ENCODE measurements at regions not wholly inside any gene's neighbourhood (a gene's known extent, or its start where the extent isn't known, plus 50 kb on each side); places are given as distances from the start of the nearest gene placed in this dataset.
"Not testable (repeated sequence)": the region's sequence is repeated elsewhere in the genome, so short reads cannot be mapped to it uniquely, and the experiment has no call there.

GRCh38 chr3:150327678-150328653 is 80.1 kb upstream of the TSC22D2 start:
- FAIRE-seq: no peak

- no peak for FAIRE-seq
These were observed 83.3 kb upstream of the TSC22D2 start for GRCh38 chr3:150324788-150325187.

- no peak for FAIRE-seq
These were observed 83.9 kb upstream of the TSC22D2 start for GRCh38 chr3:150324245-150324644.

GRCh38 chr3:150323770-150324169 is 84.3 kb upstream of the TSC22D2 start:
- no peak for FAIRE-seq

GRCh38 chr3:150323091-150323490 is 85.0 kb upstream of the TSC22D2 start:
- FAIRE-seq: not testable (repeated sequence)

GRCh38 chr3:150320971-150321370 is 87.1 kb upstream of the TSC22D2 start:
- not testable (repeated sequence) for FAIRE-seq

- no peak for FAIRE-seq
These were observed 88.2 kb upstream of the TSC22D2 start for GRCh38 chr3:150319900-150320299.

- FAIRE-seq: no peak
These were observed 90.6 kb upstream of the TSC22D2 start for GRCh38 chr3:150317469-150317868.

- no peak for FAIRE-seq
These were observed 92.4 kb upstream of the TSC22D2 start for GRCh38 chr3:150315721-150316120.

- peak; percentile 18 for FAIRE-seq
These were observed 93.7 kb upstream of the TSC22D2 start for GRCh38 chr3:150314248-150315004.

- FAIRE-seq: no peak
These were observed 96.0 kb upstream of the TSC22D2 start for GRCh38 chr3:150312018-150312657.

- no peak for FAIRE-seq
These were observed 96.9 kb upstream of the TSC22D2 start for GRCh38 chr3:150311156-150311555.

- no peak for FAIRE-seq
These were observed 98.5 kb upstream of the TSC22D2 start for GRCh38 chr3:150309557-150309956.

- FAIRE-seq: no peak
These were observed 98.9 kb upstream of the TSC22D2 start for GRCh38 chr3:150309257-150309542.

GRCh38 chr3:150308481-150309256 is 99.4 kb upstream of the TSC22D2 start:
- FAIRE-seq: no peak

GRCh38 chr3:150308037-150308319 is 100.1 kb upstream of the TSC22D2 start:
- FAIRE-seq: no peak

- FAIRE-seq: no peak
These were observed 100.6 kb upstream of the TSC22D2 start for GRCh38 chr3:150307311-150308036.

- no peak for FAIRE-seq
These were observed 101.2 kb upstream of the TSC22D2 start for GRCh38 chr3:150306906-150307305.

GRCh38 chr3:150306083-150306482 is 102.0 kb upstream of the TSC22D2 start:
- no peak for FAIRE-seq

- no peak for FAIRE-seq
These were observed 104.3 kb upstream of the TSC22D2 start for GRCh38 chr3:150303768-150304167.

- no peak for FAIRE-seq
These were observed 105.9 kb upstream of the TSC22D2 start for GRCh38 chr3:150302246-150302645.

- no peak for FAIRE-seq
These were observed 107.1 kb upstream of the TSC22D2 start for GRCh38 chr3:150300852-150301517.

Measured in colon (tissue), 2 donors.